H7 (cell line): ENCODE measurements at regions not wholly inside any gene's neighbourhood (a gene's known extent, or its start where the extent isn't known, plus 50 kb on each side); places are given as distances from the start of the nearest gene placed in this dataset.

Experiments used
- DNase-seq: peaks from one replicate; pipeline ENCODE4 v3.0.0; 2012
- H3K27me3 ChIP-seq: 2 replicates; pipeline ENCODE4 v1.6.0; 2011; ENCODE audit warnings: mild to moderate bottlenecking, low read length; ENCODE audit not compliant: control insufficient read depth, insufficient read depth
- H3K36me3 ChIP-seq: replicated peaks from 2 replicates; pipeline ENCODE4 v1.5.1; 2011; ENCODE audit warnings: low read length; ENCODE audit not compliant: control insufficient read depth, insufficient read depth
- H3K4me3 ChIP-seq: 2 replicates; pipeline ENCODE4 v1.5.1; 2011; ENCODE audit warnings: low read depth, mild to moderate bottlenecking, control low read depth, low read length, moderate library complexity; ENCODE audit not compliant: insufficient read depth

GRCh38 chr5:21173526-21173925, 1185.5 kb upstream of the CDH18 start:
- no peak overlapping the region for H3K4me3 ChIP-seq
- no peak for DNase-seq

GRCh38 chr5:21173036-21173435, 1185.0 kb upstream of the CDH18 start:
- Histone ChIP-seq H3K4me3 (no peak overlapping the region), H3K27me3 (no peaks in the 10 kb centered on the region), H3K36me3 (no peaks in the 10 kb centered on the region)
- DNase-seq: no peak

More at GRCh38 chr5:21173526-21173925, 1185.5 kb upstream of the CDH18 start:
- Histone ChIP-seq H3K27me3 (no peaks in the 10 kb centered on the region), H3K36me3 (no peaks in the 10 kb centered on the region)

- Histone ChIP-seq H3K4me3 (no peak overlapping the region), H3K27me3 (no peaks in the 10 kb centered on the region), H3K36me3 (no peaks in the 10 kb centered on the region)
- DNase-seq: no peak
These were observed 1183.0 kb upstream of the CDH18 start for GRCh38 chr5:21171038-21171437.

GRCh38 chr5:21168557-21168956, 1180.6 kb upstream of the CDH18 start:
- no peaks in the 10 kb centered on the region for H3K36me3 ChIP-seq
- H3K27me3 ChIP-seq: no peaks in the 10 kb centered on the region
- no peak overlapping the region for H3K4me3 ChIP-seq
- DNase-seq: no peak

GRCh38 chr5:21165344-21165743, 1177.3 kb upstream of the CDH18 start:
- DNase-seq: no peak
- H3K27me3 ChIP-seq: no peaks in the 10 kb centered on the region
- no peaks in the 10 kb centered on the region for H3K36me3 ChIP-seq
- no peak overlapping the region for H3K4me3 ChIP-seq

- no peak overlapping the region for H3K4me3 ChIP-seq
- no peak for DNase-seq
- no peaks in the 10 kb centered on the region for H3K27me3 ChIP-seq
- no peaks in the 10 kb centered on the region for H3K36me3 ChIP-seq
These were observed 1176.4 kb upstream of the CDH18 start for GRCh38 chr5:21164425-21164824.

- Histone ChIP-seq H3K36me3 (no peaks in the 10 kb centered on the region), H3K27me3 (no peaks in the 10 kb centered on the region), H3K4me3 (no peak overlapping the region)
- DNase-seq: no peak
These were observed 1171.6 kb upstream of the CDH18 start for GRCh38 chr5:21159510-21160059.

- H3K4me3 ChIP-seq: no peak overlapping the region
- no peaks in the 10 kb centered on the region for H3K36me3 ChIP-seq
- no peak for DNase-seq
- H3K27me3 ChIP-seq: no peaks in the 10 kb centered on the region
These were observed 1166.5 kb upstream of the CDH18 start for GRCh38 chr5:21154526-21154925.

- no peak for DNase-seq
- H3K4me3 ChIP-seq: no peak overlapping the region
- H3K36me3 ChIP-seq: no peaks in the 10 kb centered on the region
- H3K27me3 ChIP-seq: no peaks in the 10 kb centered on the region
These were observed 1164.6 kb upstream of the CDH18 start for GRCh38 chr5:21152611-21153010.

GRCh38 chr5:21145376-21145775, 1157.4 kb upstream of the CDH18 start:
- no peak for DNase-seq
- no peaks in the 10 kb centered on the region for H3K27me3 ChIP-seq

GRCh38 chr5:21143686-21144085, 1155.7 kb upstream of the CDH18 start:
- H3K27me3 ChIP-seq: no peaks in the 10 kb centered on the region
- H3K36me3 ChIP-seq: no peaks in the 10 kb centered on the region
- no peak for DNase-seq
- H3K4me3 ChIP-seq: no peak overlapping the region

More at GRCh38 chr5:21145376-21145775, 1157.4 kb upstream of the CDH18 start:
- no peak overlapping the region for H3K4me3 ChIP-seq
- H3K36me3 ChIP-seq: no peaks in the 10 kb centered on the region

- no peak overlapping the region for H3K4me3 ChIP-seq
- DNase-seq: no peak
- no peaks in the 10 kb centered on the region for H3K36me3 ChIP-seq
- no peaks in the 10 kb centered on the region for H3K27me3 ChIP-seq
These were observed 1154.8 kb upstream of the CDH18 start for GRCh38 chr5:21142791-21143190.

- no peak for DNase-seq
- Histone ChIP-seq H3K27me3 (no peaks in the 10 kb centered on the region), H3K36me3 (no peaks in the 10 kb centered on the region), H3K4me3 (no peak overlapping the region)
These were observed 1153.0 kb upstream of the CDH18 start for GRCh38 chr5:21140987-21141386.

GRCh38 chr5:21126236-21126635, 1138.2 kb upstream of the CDH18 start:
- no peaks in the 10 kb centered on the region for H3K27me3 ChIP-seq
- H3K36me3 ChIP-seq: no peaks in the 10 kb centered on the region
- no peak for DNase-seq
- H3K4me3 ChIP-seq: no peak overlapping the region

GRCh38 chr5:21125238-21125983, 1137.4 kb upstream of the CDH18 start:
- Histone ChIP-seq H3K36me3 (no peaks in the 10 kb centered on the region), H3K27me3 (no peaks in the 10 kb centered on the region), H3K4me3 (no peak overlapping the region)
- DNase-seq: no peak
